ENCODE measurements at regions not wholly inside any gene's neighbourhood (a gene's known extent, or its start where the extent isn't known, plus 50 kb on each side); places are given as distances from the start of the nearest gene placed in this dataset.

- no peak for TF ChIP-seq RFX5 (IDR thresholded peaks at IDR 0.05; ENCODE audit: low read depth, low read length)
- no peak for TF ChIP-seq ZNF274 (CRISPR knock-in tag; IDR thresholded peaks at IDR 0.05)
- no peak for TF ChIP-seq ZNF513 (CRISPR knock-in tag; conservative IDR thresholded peaks at IDR 0.05)
- no peak for TF ChIP-seq ZNF746 (CRISPR knock-in tag; IDR thresholded peaks at IDR 0.05)
- TF ChIP-seq FOXM1 (CRISPR knock-in tag; IDR thresholded peaks at IDR 0.05), result no peak
- no peak for TF ChIP-seq ZNF616 (CRISPR knock-in tag; IDR thresholded peaks at IDR 0.05; ENCODE audit: low read depth)
- no peak for TF ChIP-seq SP1 (IDR thresholded peaks at IDR 0.05)
- TF ChIP-seq SP1 (CRISPR knock-in tag; IDR thresholded peaks at IDR 0.05), result no peak
- TF ChIP-seq CENPBD1 (CRISPR knock-in tag; IDR thresholded peaks at IDR 0.05; ENCODE audit: borderline replicate concordance, low read depth), result no peak
- TF ChIP-seq CTCF (CRISPR knock-in tag; IDR thresholded peaks at IDR 0.05), result peak; percentile 38
- no peak for TF ChIP-seq GABPA (IDR thresholded peaks at IDR 0.05; ENCODE audit: low read depth, low read length)
- no peak for TF ChIP-seq GABPA (CRISPR knock-in tag; IDR thresholded peaks at IDR 0.05; ENCODE audit: low read depth)
- no peak for TF ChIP-seq ARNTL (CRISPR knock-in tag; IDR thresholded peaks at IDR 0.05)
- no peak for TF ChIP-seq ZNF317 (CRISPR knock-in tag; IDR thresholded peaks at IDR 0.05)
- no peak for TF ChIP-seq NONO (IDR thresholded peaks at IDR 0.05)
- TF ChIP-seq NONO (CRISPR knock-in tag; conservative IDR thresholded peaks at IDR 0.05), result no peak
- TF ChIP-seq PHF8 (CRISPR knock-in tag; IDR thresholded peaks at IDR 0.05), result no peak
Measured at GRCh38 chr12:14238221-14238792, 127.2 kb upstream of the ATF7IP start.

Data from HepG2 (cell line).